ENCODE measurements at regions not wholly inside any gene's neighbourhood (a gene's known extent, or its start where the extent isn't known, plus 50 kb on each side); places are given as distances from the start of the nearest gene placed in this dataset.

- no peaks in the 10 kb centered on the region for H3K36me3 ChIP-seq (ENCODE audit: low read depth, low read length)
- no peak for ATAC-seq
- no peak overlapping the region for H2AFZ ChIP-seq (ENCODE audit: low read length)
- H3K79me2 ChIP-seq (ENCODE audit: low read length), result no peaks in the 10 kb centered on the region
- CTCF ChIA-PET, result no interaction called here
- H3F3A ChIP-seq (ENCODE audit: low read length, unreplicated experiment), result no peaks in the 10 kb centered on the region
- H3K9ac ChIP-seq (ENCODE audit: low read length), result no peak overlapping the region
- POLR2A ChIA-PET (ENCODE audit: unreplicated experiment), result no interaction called here
- TF ChIP-seq EZH2phosphoT487 (IDR thresholded peaks at IDR 0.05; ENCODE audit: borderline replicate concordance, low read length) (no peak), EZH2 (IDR thresholded peaks at IDR 0.05; ENCODE audit: low read length, unreplicated experiment) (no peak)
- no peaks in the 10 kb centered on the region for H3K9me2 ChIP-seq (replicated peaks; ENCODE audit: low read length)
- H4K20me1 ChIP-seq (ENCODE audit: low read length), result no peaks in the 10 kb centered on the region
- no peaks in the 10 kb centered on the region for H3K9me3 ChIP-seq (ENCODE audit: low read length)
- H3K27ac ChIP-seq (ENCODE audit: low read length), result no peak overlapping the region
- H3K4me2 ChIP-seq (ENCODE audit: low read length), result no peak overlapping the region
- H3K27me3 ChIP-seq (ENCODE audit: low read length), result no peaks in the 10 kb centered on the region
- intact Hi-C loops (cut with micrococcal nuclease), result no loop called here
- no TSS peak for BruUV-seq (replicated peaks)
- DNase-seq, result no peak
- no peaks in the 10 kb centered on the region for H3K4me1 ChIP-seq (ENCODE audit: insufficient read depth, low read length)
- H3K4me3 ChIP-seq (ENCODE audit: low read length), result no peak overlapping the region
These were observed 112.6 kb upstream of the PPARGC1A start for GRCh38 chr4:24002330-24002966.

GRCh38 chr4:24001486-24002329 lies 111.9 kb upstream of the PPARGC1A start:
- Histone ChIP-seq H3K4me3 (ENCODE audit: low read length) (no peak overlapping the region), H3K4me2 (ENCODE audit: low read length) (no peak overlapping the region), H3K9ac (ENCODE audit: low read length) (no peak overlapping the region), H3K79me2 (ENCODE audit: low read length) (no peaks in the 10 kb centered on the region), H3K4me1 (ENCODE audit: insufficient read depth, low read length) (no peaks in the 10 kb centered on the region), H3K9me2 (replicated peaks; ENCODE audit: low read length) (no peaks in the 10 kb centered on the region), H4K20me1 (ENCODE audit: low read length) (no peaks in the 10 kb centered on the region), H2AFZ (ENCODE audit: low read length) (no peak overlapping the region), H3K9me3 (ENCODE audit: low read length) (no peaks in the 10 kb centered on the region), H3K36me3 (ENCODE audit: low read depth, low read length) (no peaks in the 10 kb centered on the region), H3K27me3 (ENCODE audit: low read length) (no peaks in the 10 kb centered on the region), H3K27ac (ENCODE audit: low read length) (no peak overlapping the region), H3F3A (ENCODE audit: low read length, unreplicated experiment) (no peaks in the 10 kb centered on the region)
- intact Hi-C loops (cut with micrococcal nuclease), result no loop called here
- ATAC-seq (no peak), DNase-seq (no peak)
- ChIA-PET POLR2A (ENCODE audit: unreplicated experiment) (no interaction called here), CTCF (no interaction called here)
- no TSS peak for BruUV-seq (replicated peaks)
- TF ChIP-seq EZH2 (IDR thresholded peaks at IDR 0.05; ENCODE audit: low read length, unreplicated experiment) (no peak), EZH2phosphoT487 (IDR thresholded peaks at IDR 0.05; ENCODE audit: borderline replicate concordance, low read length) (no peak), CTCF (conservative IDR thresholded peaks at IDR 0.05; ENCODE audit: low read depth, low read length) (no peak)

GRCh38 chr4:24000470-24000831 lies 110.6 kb upstream of the PPARGC1A start:
- no TSS peak for BruUV-seq (replicated peaks)
- no peak overlapping the region for H3K27ac ChIP-seq (ENCODE audit: low read length)

More at GRCh38 chr4:24000470-24000831, 110.6 kb upstream of the PPARGC1A start:
- H3K27me3 ChIP-seq (ENCODE audit: low read length), result no peaks in the 10 kb centered on the region
- H3K4me1 ChIP-seq (ENCODE audit: insufficient read depth, low read length), result no peaks in the 10 kb centered on the region
- TF ChIP-seq EZH2 (IDR thresholded peaks at IDR 0.05; ENCODE audit: low read length, unreplicated experiment) (no peak), EZH2phosphoT487 (IDR thresholded peaks at IDR 0.05; ENCODE audit: borderline replicate concordance, low read length) (no peak), CTCF (conservative IDR thresholded peaks at IDR 0.05; ENCODE audit: low read depth, low read length) (no peak)
- H2AFZ ChIP-seq (ENCODE audit: low read length), result no peak overlapping the region
- ChIA-PET CTCF (no interaction called here), POLR2A (ENCODE audit: unreplicated experiment) (no interaction called here)
- no peaks in the 10 kb centered on the region for H3F3A ChIP-seq (ENCODE audit: low read length, unreplicated experiment)
- no peaks in the 10 kb centered on the region for H3K79me2 ChIP-seq (ENCODE audit: low read length)
- no peaks in the 10 kb centered on the region for H3K9me2 ChIP-seq (replicated peaks; ENCODE audit: low read length)
- H3K36me3 ChIP-seq (ENCODE audit: low read depth, low read length), result no peaks in the 10 kb centered on the region
- no peaks in the 10 kb centered on the region for H3K9me3 ChIP-seq (ENCODE audit: low read length)
- intact Hi-C loops (cut with micrococcal nuclease), result no loop called here
- no peak overlapping the region for H3K4me3 ChIP-seq (ENCODE audit: low read length)
- DNase-seq (no peak), ATAC-seq (no peak)
- H3K4me2 ChIP-seq (ENCODE audit: low read length), result no peak overlapping the region
- no peak overlapping the region for H3K9ac ChIP-seq (ENCODE audit: low read length)
- no peaks in the 10 kb centered on the region for H4K20me1 ChIP-seq (ENCODE audit: low read length)
